IMR-90 (cell line): ENCODE measurements at regions not wholly inside any gene's neighbourhood (a gene's known extent, or its start where the extent isn't known, plus 50 kb on each side); places are given as distances from the start of the nearest gene placed in this dataset.

Source experiments
- ATAC-seq: fragments of 200-7000 bp; cut with Tn5 transposase; 2 replicates; pipeline ENCODE4 v1.9.1; 2020; ENCODE audit warnings: low read depth, mild to moderate bottlenecking, moderate library complexity
- BruUV-seq: library from RNA; stranded (reverse); fragments of 400-500 nt; replicated peaks from 2 replicates; lab custom pipeline; 2021; lab: Mats Ljungman, UMichigan
- CTCF ChIA-PET: fragments of 300-600 bp; formaldehyde crosslinking; extraction: SDS; loops from one replicate; lab custom pipeline; 2021; ENCODE audit warnings: antibody characterized with exemption; lab: Yijun Ruan, JAX
- POLR2A ChIA-PET: fragments of 300-600 bp; sonication (Branson Sonifier 250); formaldehyde crosslinking; loops from one replicate; lab custom pipeline; 2022; ENCODE audit warnings: antibody characterized with exemption; ENCODE audit not compliant: unreplicated experiment; lab: Charles Lee
- DNase-seq: peaks from one replicate; pipeline ENCODE4 v3.0.0; 2013
- H2AFZ ChIP-seq: replicated peaks from 2 replicates; pipeline ENCODE3; 2013; ENCODE audit warnings: low read length, mild to moderate bottlenecking; ENCODE audit not compliant: poor library complexity
- H2AK5ac ChIP-seq: 2 replicates; pipeline ENCODE4 v1.6.1; 2013; ENCODE audit warnings: low read depth, low read length, inconsistent platforms
- H2AK9ac ChIP-seq: replicated peaks from 2 replicates; pipeline ENCODE3; 2013; ENCODE audit warnings: mild to moderate bottlenecking, low read depth, low read length, moderate library complexity; ENCODE audit not compliant: poor library complexity
- H2BK120ac ChIP-seq: 2 replicates; pipeline ENCODE4 v1.6.1; 2013; ENCODE audit warnings: low read depth, low read length, inconsistent platforms
- H2BK15ac ChIP-seq: 3 replicates; pipeline ENCODE4 v1.6.1; 2013; ENCODE audit warnings: low read depth, low read length, inconsistent platforms
- H2BK20ac ChIP-seq: 2 replicates; pipeline ENCODE4 v1.6.1; 2013; ENCODE audit warnings: low read depth, mild to moderate bottlenecking, inconsistent platforms, low read length, moderate library complexity
- H2BK5ac ChIP-seq: 2 replicates; pipeline ENCODE4 v1.6.1; 2013; ENCODE audit warnings: mild to moderate bottlenecking, low read depth, low read length, inconsistent platforms; ENCODE audit not compliant: poor library complexity, severe bottlenecking
- H3K14ac ChIP-seq: replicated peaks from 2 replicates; pipeline ENCODE4 v1.6.1; 2013; ENCODE audit warnings: low read depth, low read length, inconsistent platforms
- H3K18ac ChIP-seq: 2 replicates; pipeline ENCODE4 v1.6.1; 2013; ENCODE audit warnings: low read depth, low read length, control low read depth
- H3K23ac ChIP-seq: 2 replicates; pipeline ENCODE4 v1.6.1; 2013; ENCODE audit warnings: low read depth, low read length, inconsistent platforms
- H3K27ac ChIP-seq: 2 replicates; pipeline ENCODE4 v1.5.1; 2013; ENCODE audit warnings: mild to moderate bottlenecking, control low read depth, low read length; ENCODE audit not compliant: insufficient read depth
- H3K27me3 ChIP-seq: 2 replicates; pipeline ENCODE4 v1.6.1; 2013; ENCODE audit warnings: low read length; ENCODE audit not compliant: control insufficient read depth, insufficient read depth
- H3K36me3 ChIP-seq: 2 replicates; pipeline ENCODE4 v1.6.1; 2013; ENCODE audit warnings: low read length, mixed read lengths; ENCODE audit not compliant: control insufficient read depth, insufficient read depth
- H3K4ac ChIP-seq: 2 replicates; pipeline ENCODE4 v1.6.1; 2013; ENCODE audit warnings: low read depth, low read length, inconsistent platforms
- H3K4me1 ChIP-seq: 2 replicates; pipeline ENCODE4 v1.6.1; 2013; ENCODE audit warnings: low read length, mixed read lengths; ENCODE audit not compliant: control insufficient read depth, insufficient read depth
- H3K4me2 ChIP-seq: 2 replicates; pipeline ENCODE4 v1.6.1; 2013; ENCODE audit warnings: low read depth, mild to moderate bottlenecking, control low read depth, low read length, moderate library complexity
- H3K4me3 ChIP-seq: 2 replicates; pipeline ENCODE4 v1.5.1; 2013; ENCODE audit warnings: low read depth, mild to moderate bottlenecking, control low read depth, low read length, moderate library complexity; ENCODE audit not compliant: insufficient read depth
- H3K56ac ChIP-seq: 2 replicates; pipeline ENCODE4 v1.6.1; 2013; ENCODE audit warnings: low read length, inconsistent platforms; ENCODE audit not compliant: insufficient read depth; ENCODE audit errors: extremely low read depth
- H3K79me1 ChIP-seq, 2 experiments: 2 replicates each; pipeline ENCODE4 v1.6.1; 2013; ENCODE audit warnings: low read length in 2 of 2, inconsistent platforms in 1 of 2, low read depth in 1 of 2
- H3K9ac ChIP-seq: 2 replicates; pipeline ENCODE4 v1.6.1; 2013; ENCODE audit warnings: low read depth, low read length, control low read depth
- H3K9me1 ChIP-seq: 2 replicates; pipeline ENCODE4 v1.6.1; 2013; ENCODE audit warnings: low read length, inconsistent platforms; ENCODE audit not compliant: insufficient read depth
- H3K9me3 ChIP-seq: 2 replicates; pipeline ENCODE4 v1.6.1; 2013; ENCODE audit warnings: low read length; ENCODE audit not compliant: control insufficient read depth, insufficient read depth
- H4K20me1 ChIP-seq: 2 replicates; pipeline ENCODE4 v1.6.1; 2013; ENCODE audit warnings: low read length, inconsistent platforms; ENCODE audit not compliant: insufficient read depth
- H4K5ac ChIP-seq: 2 replicates; pipeline ENCODE4 v1.6.1; 2013; ENCODE audit warnings: mild to moderate bottlenecking, low read depth, low read length, control low read depth
- H4K8ac ChIP-seq, 2 experiments: 2 replicates each; pipeline ENCODE4 v1.6.1; 2013; ENCODE audit warnings: low read depth in 2 of 2, low read length in 2 of 2, control low read depth in 1 of 2, inconsistent platforms in 1 of 2
- H4K91ac ChIP-seq: 2 replicates; pipeline ENCODE4 v1.6.1; 2013; ENCODE audit warnings: low read depth, low read length, inconsistent platforms; ENCODE audit not compliant: insufficient read depth
- FOS ChIP-seq: fragments of 150-350 bp; IDR thresholded peaks from 2 replicates; pipeline ENCODE4 v1.6.1; 2016; ENCODE audit warnings: low read depth, low read length
- SMC3 ChIP-seq: fragments of 150-350 bp; IDR thresholded peaks from 2 replicates; pipeline ENCODE4 v1.6.1; 2016; ENCODE audit warnings: low read depth, mild to moderate bottlenecking, antibody characterized with exemption, low read length, moderate library complexity
- WGBS, 2 experiments: methylation state at CpG; one replicate each; pipeline versions ENCODE4 v1.1.5 to v1.1.7; 2013; ENCODE audit warnings: missing lambda C conversion rate in 2 of 2; ENCODE audit not compliant: insufficient read length in 1 of 2; ENCODE audit errors: extremely low coverage in 2 of 2; 5-methylcytosine and 5-hydroxymethylcytosine counted together
- dilution Hi-C: fragments of 300-500 bp; cut with HindIII; formaldehyde crosslinking; loops from one replicate; pipeline ENCODE4 v1.14.3; 2018; ENCODE audit warnings: low sequenced_read_pairs; ENCODE audit not compliant: unreplicated experiment
- in situ Hi-C: fragments of 300-500 bp; cut with MboI; formaldehyde crosslinking; loops from 3 replicates; pipeline ENCODE4 v1.14.3; 2019; ENCODE audit warnings: low sequenced_read_pairs, inconsistent platforms, mixed read lengths
- intact Hi-C: fragments of 100-400 bp; cut with micrococcal nuclease; formaldehyde crosslinking; loops from 2 replicates; pipeline ENCODE4 v1.10.0; 2022

DNA sequence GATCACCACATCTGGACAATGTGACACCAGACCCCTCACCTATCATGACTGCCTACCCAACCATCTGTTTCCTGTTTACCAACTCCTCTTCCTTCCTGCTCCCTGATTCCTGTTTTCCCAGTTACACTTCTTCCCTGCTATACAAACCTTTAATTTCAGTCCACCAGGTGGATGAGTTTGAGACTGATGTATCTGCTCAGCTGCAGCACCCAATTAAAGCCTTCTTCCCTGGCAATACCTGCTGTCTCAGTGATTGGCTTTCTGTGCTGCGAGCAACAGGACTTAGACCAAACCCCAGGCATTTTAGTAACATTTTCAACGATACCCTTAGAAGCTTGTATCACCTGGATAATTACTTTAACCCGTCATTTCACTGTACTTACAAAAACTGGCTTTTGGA is 968.2 kb upstream of the NR2F2 start:
- H3K9ac ChIP-seq = no peak overlapping the region
- no peak overlapping the region for H4K5ac ChIP-seq
- H2BK120ac ChIP-seq = no peak overlapping the region
- no peak overlapping the region for H4K91ac ChIP-seq
- no peaks in the 10 kb centered on the region for H4K20me1 ChIP-seq
- no peak overlapping the region for H3K4me2 ChIP-seq
- no peak overlapping the region for H3K14ac ChIP-seq
- intact Hi-C loops = no loop called here
- no peak overlapping the region for H3K4me3 ChIP-seq
- H3K9me1 ChIP-seq = no peaks in the 10 kb centered on the region; the same call in 1 of the 2 replicates
- H3K27me3 ChIP-seq = no peaks in the 10 kb centered on the region
- H3K79me1 ChIP-seq = no peaks in the 10 kb centered on the region
- no peak overlapping the region for H3K56ac ChIP-seq
- no peak for ATAC-seq
- CTCF ChIA-PET = no interaction called here
- H2AK5ac ChIP-seq = no peak overlapping the region
- H3K4ac ChIP-seq = no peak overlapping the region
- no peak overlapping the region for H2BK20ac ChIP-seq
- no TSS peak for BruUV-seq
- no peak overlapping the region for H3K27ac ChIP-seq
- dilution Hi-C loops = no loop called here
- H3K36me3 ChIP-seq = no peaks in the 10 kb centered on the region
- POLR2A ChIA-PET = no interaction called here
- no peak overlapping the region for H2BK5ac ChIP-seq
- peaks cover 4% of the 10 kb centered on the region; the same call in 1 of the 2 replicates for H3K9me3 ChIP-seq
- no peak overlapping the region for H2AFZ ChIP-seq
- H3K18ac ChIP-seq = no peak overlapping the region
- no peak overlapping the region for H3K23ac ChIP-seq
- no CpG with 5 or more reads among the region's 3 CpGs for WGBS, 2 experiments
- TF ChIP-seq FOS (no peak), SMC3 (no peak)
- peaks cover 2% of the 10 kb centered on the region for H3K4me1 ChIP-seq
- no peak for DNase-seq
- no peak overlapping the region for H2AK9ac ChIP-seq
- in situ Hi-C loops = no loop called here
- no peak overlapping the region for H4K8ac ChIP-seq
- no peak overlapping the region for H2BK15ac ChIP-seq
